OCI-LY1 (cell line): ENCODE measurements at regions not wholly inside any gene's neighbourhood (a gene's known extent, or its start where the extent isn't known, plus 50 kb on each side); places are given as distances from the start of the nearest gene placed in this dataset.

Experiments used
- EZH2 ChIP-seq: fragments of 200-600 bp; sonication (generic), shearing (Covaris generic); IDR thresholded peaks from 2 replicates; pipeline ENCODE4 v1.8.0; 2017; ENCODE audit warnings: borderline replicate concordance, mixed run types, mild to moderate bottlenecking, antibody characterized with exemption, low read length, moderate library complexity, mixed read lengths
- TF ChIP-seq, protein P1 (sequence below): fragments of 200-600 bp; sonication (generic), shearing (Covaris generic); IDR thresholded peaks from 2 replicates; pipeline ENCODE4 v1.5.1; 2017; ENCODE audit warnings: mild to moderate bottlenecking, antibody characterized with exemption, low read length, moderate library complexity, mixed read lengths

DNA sequence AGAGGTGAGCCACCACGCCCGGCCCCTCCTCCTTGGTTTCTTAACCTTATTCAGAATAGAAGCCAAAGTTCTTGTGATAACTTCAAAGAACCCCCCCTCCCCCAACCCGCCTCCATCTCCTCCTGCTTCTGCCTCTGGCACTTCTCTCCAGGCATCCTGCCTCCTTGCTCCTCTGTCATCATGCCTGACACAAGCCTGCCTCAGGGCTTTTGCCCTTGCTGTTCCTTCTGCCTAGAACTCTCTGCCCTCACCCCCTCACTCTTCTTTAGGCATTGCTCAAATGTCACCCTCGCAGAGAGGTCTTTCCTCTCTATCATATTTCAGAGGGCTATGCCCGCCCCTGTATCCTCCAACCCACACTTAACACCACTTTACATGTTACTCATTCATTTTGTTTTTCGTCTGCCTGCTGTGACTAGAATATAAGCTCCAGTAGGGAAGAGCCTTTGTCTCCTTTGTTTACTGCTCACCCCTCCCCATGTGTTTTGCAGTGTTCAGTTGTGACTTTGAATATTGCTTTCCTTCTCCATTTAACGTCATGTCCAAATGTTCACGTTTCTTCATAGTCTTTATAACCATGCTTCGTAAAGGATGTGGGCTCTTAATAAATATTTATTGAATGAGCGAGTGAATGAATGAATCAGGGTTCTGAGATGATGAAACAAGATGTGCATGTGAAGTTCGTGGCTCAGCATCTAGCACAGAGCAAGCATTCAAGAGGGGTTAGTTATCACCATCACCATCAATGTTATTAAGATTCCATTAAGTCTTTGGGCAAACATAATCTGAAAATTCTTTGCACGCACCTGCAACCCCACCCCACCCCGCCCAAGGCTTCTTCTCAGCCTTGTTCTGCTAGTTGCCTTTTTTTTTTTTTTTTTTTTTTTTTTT lies 186.2 kb upstream of the WSCD1 start:
- no peak for TF ChIP-seq EZH2
- TF ChIP-seq, protein P1, sequence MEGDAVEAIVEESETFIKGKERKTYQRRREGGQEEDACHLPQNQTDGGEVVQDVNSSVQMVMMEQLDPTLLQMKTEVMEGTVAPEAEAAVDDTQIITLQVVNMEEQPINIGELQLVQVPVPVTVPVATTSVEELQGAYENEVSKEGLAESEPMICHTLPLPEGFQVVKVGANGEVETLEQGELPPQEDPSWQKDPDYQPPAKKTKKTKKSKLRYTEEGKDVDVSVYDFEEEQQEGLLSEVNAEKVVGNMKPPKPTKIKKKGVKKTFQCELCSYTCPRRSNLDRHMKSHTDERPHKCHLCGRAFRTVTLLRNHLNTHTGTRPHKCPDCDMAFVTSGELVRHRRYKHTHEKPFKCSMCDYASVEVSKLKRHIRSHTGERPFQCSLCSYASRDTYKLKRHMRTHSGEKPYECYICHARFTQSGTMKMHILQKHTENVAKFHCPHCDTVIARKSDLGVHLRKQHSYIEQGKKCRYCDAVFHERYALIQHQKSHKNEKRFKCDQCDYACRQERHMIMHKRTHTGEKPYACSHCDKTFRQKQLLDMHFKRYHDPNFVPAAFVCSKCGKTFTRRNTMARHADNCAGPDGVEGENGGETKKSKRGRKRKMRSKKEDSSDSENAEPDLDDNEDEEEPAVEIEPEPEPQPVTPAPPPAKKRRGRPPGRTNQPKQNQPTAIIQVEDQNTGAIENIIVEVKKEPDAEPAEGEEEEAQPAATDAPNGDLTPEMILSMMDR, result no peak
